ENCODE measurements at regions not wholly inside any gene's neighbourhood (a gene's known extent, or its start where the extent isn't known, plus 50 kb on each side); places are given as distances from the start of the nearest gene placed in this dataset.
"Not testable (repeated sequence)": the region's sequence is repeated elsewhere in the genome, so short reads cannot be mapped to it uniquely, and the experiment has no call there.

DNA sequence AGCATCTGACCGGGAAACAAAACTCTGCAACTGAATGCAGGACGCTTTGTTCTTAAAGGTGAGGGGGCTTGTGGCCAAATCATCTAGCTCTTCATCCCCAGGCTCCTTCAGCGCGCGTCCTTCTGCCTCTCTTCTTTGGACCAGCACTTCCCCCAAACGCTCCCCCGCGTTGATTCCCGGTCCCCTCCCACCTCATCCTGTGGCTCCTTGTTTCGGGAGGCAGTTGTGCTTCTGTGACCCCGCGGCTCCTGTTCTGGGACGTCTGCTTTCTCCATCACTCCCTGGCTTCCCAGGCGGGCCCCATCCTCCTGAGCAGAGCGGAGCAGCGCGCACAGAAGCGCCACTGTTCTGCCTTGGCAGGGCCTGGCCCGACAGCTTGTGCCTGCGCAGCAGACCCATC lies 109.7 kb upstream of the ZNG1E start:
- not testable (repeated sequence) for DNase-seq

DNA sequence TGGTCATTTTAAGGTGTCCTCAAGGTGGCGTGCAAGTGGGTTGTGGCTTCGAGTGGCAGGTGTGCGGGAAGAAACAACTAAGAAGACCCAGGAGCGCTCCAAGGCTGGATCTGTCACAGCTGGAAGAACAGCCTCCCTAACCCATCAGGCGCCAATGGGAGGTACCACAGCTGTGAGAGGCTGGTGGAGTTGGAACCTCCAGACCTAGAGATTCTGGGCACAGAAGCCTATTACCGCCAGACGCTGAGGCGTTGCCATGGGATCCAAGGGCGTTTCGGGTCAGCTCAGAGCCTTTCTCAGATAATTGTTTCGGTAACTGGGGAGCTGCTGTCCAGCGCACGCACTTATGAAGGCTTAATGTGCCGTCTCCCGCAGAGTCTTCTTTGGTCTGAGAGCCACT lies 156.7 kb upstream of the ZNG1E start:
- DNase-seq = not testable (repeated sequence)

- not testable (repeated sequence) for DNase-seq
These were observed 161.3 kb upstream of the ZNG1E start for GRCh38 chr9:65514465-65514864.

DNA sequence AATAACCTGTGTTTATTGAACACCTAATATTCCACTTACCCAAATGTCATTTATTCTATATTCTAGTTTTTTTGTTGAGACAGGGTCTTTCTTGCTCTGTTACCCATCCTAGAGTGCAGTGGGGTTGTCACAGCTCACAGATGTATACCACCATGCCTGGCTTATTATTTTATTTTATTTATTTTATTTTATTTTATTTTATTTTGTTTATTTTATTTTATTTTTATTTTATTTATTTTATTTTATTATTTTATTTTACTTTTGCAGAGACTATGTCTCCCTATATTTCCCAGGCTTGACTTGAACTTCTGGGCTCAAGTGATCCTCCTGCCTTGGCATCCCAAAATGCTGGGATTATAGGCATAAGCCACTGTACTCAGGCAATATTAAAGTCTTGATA lies 167.8 kb upstream of the ZNG1E start:
- not testable (repeated sequence) for DNase-seq

- DNase-seq = not testable (repeated sequence)
These were observed 171.0 kb upstream of the ZNG1E start for GRCh38 chr9:65504686-65505085.

DNA sequence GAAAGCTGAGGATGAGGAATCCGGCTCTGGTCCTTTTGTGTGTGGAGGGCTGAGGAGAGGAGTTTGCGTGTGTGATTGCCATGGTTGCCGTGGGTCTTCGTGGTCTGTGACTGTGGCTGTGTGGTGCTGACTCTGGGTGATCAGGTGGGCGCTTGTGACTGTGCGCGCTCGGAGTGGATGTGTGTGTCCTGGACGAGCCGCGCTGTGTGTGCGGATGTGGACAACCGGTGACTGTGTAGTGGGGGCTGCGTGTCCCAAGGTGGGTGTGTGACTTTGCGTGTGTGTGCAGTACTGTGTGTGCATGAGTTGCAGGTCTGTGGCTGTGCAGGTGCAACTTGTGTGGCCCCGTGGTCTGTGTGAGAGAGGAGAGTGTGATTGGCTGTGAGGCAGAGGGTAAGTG lies 172.0 kb upstream of the ZNG1E start:
- not testable (repeated sequence) for DNase-seq

DNA sequence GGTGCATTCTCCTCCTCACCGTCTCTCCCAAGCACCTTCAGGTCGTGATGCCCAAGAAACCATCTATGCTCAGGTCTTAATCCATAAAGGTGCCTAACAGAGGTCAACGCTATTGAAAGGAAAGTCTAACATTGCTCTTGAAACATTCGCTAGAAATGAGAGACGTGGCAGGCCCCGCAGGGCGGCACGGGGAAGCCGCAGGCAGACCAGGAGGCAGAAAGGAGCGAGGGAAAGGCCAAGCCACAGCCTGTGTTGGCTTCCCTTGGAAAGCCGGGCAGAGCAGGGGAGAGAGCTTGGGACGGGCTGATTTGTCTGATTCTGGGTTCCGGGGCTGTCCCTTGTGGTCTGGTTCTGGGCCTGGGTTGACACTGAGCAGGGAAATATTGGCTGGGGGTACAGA lies 192.8 kb upstream of the ZNG1E start:
- not testable (repeated sequence) for DNase-seq

DNA sequence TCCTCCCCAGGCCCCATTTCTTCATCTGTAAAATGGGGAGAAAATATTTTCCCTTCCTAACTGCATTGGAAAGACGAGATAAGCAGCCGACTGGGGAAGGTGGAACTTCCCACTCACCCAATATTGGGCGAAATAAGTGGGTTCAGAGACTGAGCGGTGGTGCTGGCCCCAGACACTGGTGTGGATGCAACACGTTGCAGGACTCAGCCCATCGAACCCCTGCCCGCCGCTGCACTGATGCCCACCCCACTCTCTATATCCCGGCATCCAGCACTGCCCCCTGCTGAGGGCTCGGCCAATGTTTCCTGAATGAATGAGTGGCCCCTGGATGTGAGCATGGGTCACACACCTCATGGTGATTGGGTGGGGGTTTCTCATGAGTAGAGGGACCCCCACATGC lies 194.4 kb upstream of the ZNG1E start:
- DNase-seq = not testable (repeated sequence)

GRCh38 chr9:65474891-65475290 lies 189.9 kb upstream of the FOXD4L5 start:
- DNase-seq = not testable (repeated sequence)

GRCh38 chr9:65473059-65473822 lies 188.2 kb upstream of the FOXD4L5 start:
- DNase-seq = not testable (repeated sequence)

GRCh38 chr9:65471106-65471505 lies 186.1 kb upstream of the FOXD4L5 start:
- DNase-seq = not testable (repeated sequence)

GRCh38 chr9:65466911-65467734 lies 182.1 kb upstream of the FOXD4L5 start:
- DNase-seq = not testable (repeated sequence)

GRCh38 chr9:65465246-65465895 lies 180.4 kb upstream of the FOXD4L5 start:
- DNase-seq = not testable (repeated sequence)

- not testable (repeated sequence) for DNase-seq
These were observed 177.5 kb upstream of the FOXD4L5 start for GRCh38 chr9:65462476-65462875.

GRCh38 chr9:65459756-65460320 lies 174.8 kb upstream of the FOXD4L5 start:
- no peak for DNase-seq

DNA sequence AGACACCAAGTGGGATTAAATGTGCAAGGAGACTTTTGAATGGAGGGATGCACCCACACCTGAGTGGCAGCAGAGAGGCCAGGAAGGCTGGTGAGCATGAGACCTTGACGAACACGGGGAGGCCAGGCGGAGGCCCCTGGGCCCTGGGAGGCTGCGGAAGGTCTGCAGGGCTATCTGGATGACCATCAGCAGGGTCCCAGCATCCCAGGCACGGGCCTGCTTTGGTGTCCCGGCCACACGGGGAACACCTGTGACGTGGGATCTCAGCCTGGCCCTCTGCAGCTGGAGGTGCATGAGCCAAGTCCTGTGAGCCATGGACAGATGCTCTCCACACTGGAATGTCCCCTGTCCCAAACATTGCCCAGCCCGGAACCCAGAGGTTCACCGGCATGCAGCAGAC lies 174.0 kb upstream of the FOXD4L5 start:
- no peak for DNase-seq

- DNase-seq = no peak
These were observed 173.5 kb upstream of the FOXD4L5 start for GRCh38 chr9:65458465-65458864.

DNA sequence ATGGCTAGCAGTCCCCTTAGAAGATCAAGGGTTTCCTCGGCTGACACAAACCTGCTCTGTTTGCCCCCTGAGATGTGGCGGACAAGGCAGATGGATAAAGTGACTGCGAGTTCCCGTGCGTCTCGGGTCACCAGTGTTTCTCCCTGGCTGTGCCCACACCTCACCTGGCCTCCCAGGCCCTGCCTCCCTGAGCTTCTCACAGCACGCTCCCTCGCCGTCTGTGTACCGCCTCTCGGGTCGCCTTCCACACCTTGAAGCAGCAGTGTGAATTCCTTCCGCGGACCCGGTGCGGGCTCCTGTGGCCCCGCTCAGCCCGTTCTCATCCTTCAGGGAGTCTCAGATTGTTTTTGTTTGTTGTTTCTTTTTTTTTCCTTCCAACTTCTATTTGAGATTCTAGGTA lies 172.0 kb upstream of the FOXD4L5 start:
- DNase-seq = not testable (repeated sequence)

DNA sequence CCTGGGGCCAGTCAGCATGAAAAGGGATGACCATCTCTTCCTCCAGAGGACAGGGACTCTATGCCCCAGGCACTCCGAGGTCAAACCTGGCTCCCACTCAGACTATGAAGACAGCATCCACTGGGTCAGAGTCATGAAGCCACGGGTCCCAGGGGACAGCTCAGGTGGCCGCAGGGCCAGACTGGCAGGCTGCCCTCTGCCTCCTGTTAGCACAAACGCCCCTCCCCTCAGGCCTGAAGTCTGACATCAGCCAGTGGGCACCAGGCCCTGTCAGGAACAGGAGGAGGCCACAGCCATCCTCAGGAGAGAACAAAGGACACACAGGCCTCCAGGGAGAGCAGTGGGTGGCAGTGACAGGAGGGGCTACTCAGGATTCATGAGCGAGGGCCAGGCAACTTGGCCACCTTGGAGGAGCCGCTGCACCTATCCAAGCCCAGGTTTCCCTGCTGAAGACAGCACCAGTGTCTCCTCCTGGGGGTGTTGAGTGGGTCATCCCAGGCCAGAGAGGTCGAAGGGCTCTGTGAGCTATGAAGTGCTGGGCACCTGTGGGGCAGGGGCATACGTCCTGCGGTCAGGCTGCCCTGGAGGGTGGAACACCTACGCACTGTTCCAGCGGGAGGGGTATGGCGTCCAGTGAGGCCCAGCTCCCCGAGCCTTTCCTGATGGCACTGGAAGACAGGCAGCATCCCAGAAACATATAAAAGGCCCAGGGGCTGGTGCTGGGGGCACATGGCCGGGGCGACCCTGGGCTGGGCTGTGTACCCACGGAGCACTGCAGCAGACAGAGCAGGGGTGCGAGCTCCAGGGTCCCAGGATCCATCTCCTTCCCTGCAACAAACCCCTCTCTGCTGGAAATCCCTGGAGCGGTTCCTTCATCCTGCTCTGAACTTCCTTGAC lies 171.0 kb upstream of the FOXD4L5 start:
- DNase-seq = not testable (repeated sequence)

DNA sequence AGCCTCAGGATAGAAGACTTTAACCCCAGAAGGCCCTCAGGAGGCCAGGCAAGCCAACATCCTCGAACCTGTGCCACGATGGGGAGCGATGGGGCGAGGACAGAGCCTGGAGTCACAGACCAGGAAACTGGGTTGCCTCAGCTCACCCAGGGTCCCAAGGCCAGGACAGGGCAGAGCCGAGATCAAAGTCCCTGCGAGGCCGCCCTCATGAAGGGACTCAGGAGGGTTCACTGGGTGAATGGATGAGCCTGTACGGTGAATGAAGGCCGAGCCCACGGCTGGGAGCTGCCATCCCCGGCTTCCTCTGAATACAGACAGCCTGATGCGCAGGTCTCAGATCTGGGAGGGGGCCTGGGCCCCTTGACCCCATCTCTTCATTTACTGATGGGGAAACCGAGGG lies 170.1 kb upstream of the FOXD4L5 start:
- not testable (repeated sequence) for DNase-seq

GRCh38 chr9:65454666-65455065 lies 169.7 kb upstream of the FOXD4L5 start:
- DNase-seq = not testable (repeated sequence)

DNA sequence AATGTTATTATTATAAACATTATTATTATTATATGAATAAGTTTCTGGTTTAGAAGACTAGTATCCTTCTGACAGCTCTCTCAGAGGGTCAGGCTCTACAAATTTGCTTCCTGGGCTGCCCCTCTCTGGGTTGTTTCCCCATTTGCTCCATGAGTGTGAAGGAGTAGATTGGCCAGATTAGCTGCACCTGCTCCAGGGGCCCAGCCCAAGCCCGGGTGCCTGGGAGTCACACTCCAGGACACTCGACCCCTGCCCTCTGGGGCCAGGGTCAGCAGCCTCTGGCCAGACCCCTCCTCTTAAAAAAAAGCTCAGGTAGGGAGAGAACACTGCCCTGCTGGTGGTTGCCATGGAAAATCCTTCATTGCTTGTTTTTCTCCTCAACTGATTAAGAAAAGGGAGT lies 169.0 kb upstream of the FOXD4L5 start:
- not testable (repeated sequence) for DNase-seq

Data from CD4-positive, alpha-beta T cell treated with Interleukin-21 for 1 hour (primary cell).